ENCODE measurements at regions not wholly inside any gene's neighbourhood (a gene's known extent, or its start where the extent isn't known, plus 50 kb on each side); places are given as distances from the start of the nearest gene placed in this dataset.

GRCh38 chr14:97080991-97081390 lies 283.8 kb downstream of the VRK1 start:
- DNase-seq = no peak
- H2BK120ac ChIP-seq (ENCODE audit: insufficient read depth, low read length, poor library complexity) = no peak overlapping the region
- H2BK5ac ChIP-seq (ENCODE audit: low read depth, low read length, poor library complexity) = no peak overlapping the region
- no peak overlapping the region for H4K8ac ChIP-seq (ENCODE audit: low read depth, low read length)
- WGBS (ENCODE audit: extremely low coverage, insufficient coverage, insufficient read length) = no CpG with 5 or more reads among the region's 2 CpGs
- H3K18ac ChIP-seq (ENCODE audit: low read length) = no peak overlapping the region
- peaks cover 7 to 8% of the 10 kb centered on the region in 2 experiments for H3K4me1 ChIP-seq (ENCODE audit: control insufficient read depth in 1 of 2, insufficient read depth in 2 of 2, low read length in 2 of 2)
- H3K27me3 ChIP-seq (ENCODE audit: insufficient read depth, low read length) = no peaks in the 10 kb centered on the region
- H2BK12ac ChIP-seq (ENCODE audit: low read length) = no peak overlapping the region
- no peak overlapping the region for H3K14ac ChIP-seq (ENCODE audit: low read length)
- H3K4ac ChIP-seq (ENCODE audit: low read depth, low read length) = no peak overlapping the region
- no peak overlapping the region for H3K4me2 ChIP-seq (ENCODE audit: low read length)
- H4K12ac ChIP-seq (ENCODE audit: low read depth, low read length) = no peak overlapping the region
- no peaks in the 10 kb centered on the region for H3K36me3 ChIP-seq (ENCODE audit: control insufficient read depth in 1 of 2, insufficient read depth in 2 of 2, low read length in 2 of 2)
- H2AK5ac ChIP-seq (ENCODE audit: low read length) = no peak overlapping the region
- H4K91ac ChIP-seq (ENCODE audit: low read depth, low read length) = no peak overlapping the region
- no peak overlapping the region for H2AFZ ChIP-seq (ENCODE audit: insufficient read depth, low read length, poor library complexity)
- no peak overlapping the region for H3K27ac ChIP-seq (ENCODE audit: low read depth, low read length)
- no peak overlapping the region for H3K9ac ChIP-seq (ENCODE audit: low read length)
- no peaks in the 10 kb centered on the region for H3K79me2 ChIP-seq (ENCODE audit: control insufficient read depth, insufficient read depth, low read length, poor library complexity)
- H3K23ac ChIP-seq (ENCODE audit: low read length) = no peak overlapping the region
- no peaks in the 10 kb centered on the region for H3K9me3 ChIP-seq (ENCODE audit: insufficient read depth, low read depth, low read length)
- no peaks in the 10 kb centered on the region for H3K79me1 ChIP-seq (ENCODE audit: low read length)
- no peak overlapping the region for H3K4me3 ChIP-seq (ENCODE audit: low read depth, low read length)

- Histone ChIP-seq H3K36me3 (ENCODE audit: control insufficient read depth in 1 of 2, insufficient read depth in 2 of 2, low read length in 2 of 2) (no peaks in the 10 kb centered on the region), H3K4me1 (ENCODE audit: control insufficient read depth in 1 of 2, insufficient read depth in 2 of 2, low read length in 2 of 2) (no peaks in the 10 kb centered on the region), H3K27ac (ENCODE audit: low read depth, low read length) (no peak overlapping the region), H4K12ac (ENCODE audit: low read depth, low read length) (no peak overlapping the region), H2AFZ (ENCODE audit: insufficient read depth, low read length, poor library complexity) (no peak overlapping the region), H3K4me3 (ENCODE audit: low read depth, low read length) (no peak overlapping the region), H3K4ac (ENCODE audit: low read depth, low read length) (no peak overlapping the region), H3K9ac (ENCODE audit: low read length) (no peak overlapping the region), H3K4me2 (ENCODE audit: low read length) (no peak overlapping the region), H2BK12ac (ENCODE audit: low read length) (no peak overlapping the region), H3K18ac (ENCODE audit: low read length) (no peak overlapping the region), H2BK5ac (ENCODE audit: low read depth, low read length, poor library complexity) (no peak overlapping the region), H3K79me2 (ENCODE audit: control insufficient read depth, insufficient read depth, low read length, poor library complexity) (no peaks in the 10 kb centered on the region), H3K14ac (ENCODE audit: low read length) (no peak overlapping the region), H2AK5ac (ENCODE audit: low read length) (no peak overlapping the region), H2BK120ac (ENCODE audit: insufficient read depth, low read length, poor library complexity) (no peak overlapping the region), H3K9me3 (ENCODE audit: insufficient read depth, low read depth, low read length) (peaks cover 1% of the 10 kb centered on the region), H4K91ac (ENCODE audit: low read depth, low read length) (no peak overlapping the region), H3K79me1 (ENCODE audit: low read length) (no peaks in the 10 kb centered on the region), H3K23ac (ENCODE audit: low read length) (no peak overlapping the region), H4K8ac (ENCODE audit: low read depth, low read length) (no peak overlapping the region), H3K27me3 (ENCODE audit: insufficient read depth, low read length) (no peaks in the 10 kb centered on the region)
- DNase-seq = no peak
- WGBS (ENCODE audit: extremely low coverage, insufficient coverage, insufficient read length) = no CpG with 5 or more reads among the region's 5 CpGs
Measured at GRCh38 chr14:97095269-97095668, 298.1 kb downstream of the VRK1 start.

- Histone ChIP-seq H3K4me2 (ENCODE audit: low read length) (no peak overlapping the region), H2BK120ac (ENCODE audit: insufficient read depth, low read length, poor library complexity) (no peak overlapping the region), H3K18ac (ENCODE audit: low read length) (no peak overlapping the region), H3K27ac (ENCODE audit: low read depth, low read length) (no peak overlapping the region), H2AK5ac (ENCODE audit: low read length) (no peak overlapping the region), H4K12ac (ENCODE audit: low read depth, low read length) (no peak overlapping the region), H3K4me1 (ENCODE audit: control insufficient read depth in 1 of 2, insufficient read depth in 2 of 2, low read length in 2 of 2) (no peaks in the 10 kb centered on the region), H3K27me3 (ENCODE audit: insufficient read depth, low read length) (no peaks in the 10 kb centered on the region), H3K79me1 (ENCODE audit: low read length) (no peaks in the 10 kb centered on the region), H3K14ac (ENCODE audit: low read length) (no peak overlapping the region), H3K23ac (ENCODE audit: low read length) (no peak overlapping the region), H4K8ac (ENCODE audit: low read depth, low read length) (no peak overlapping the region), H3K4me3 (ENCODE audit: low read depth, low read length) (no peak overlapping the region), H2AFZ (ENCODE audit: insufficient read depth, low read length, poor library complexity) (no peak overlapping the region), H3K79me2 (ENCODE audit: control insufficient read depth, insufficient read depth, low read length, poor library complexity) (no peaks in the 10 kb centered on the region), H3K9me3 (ENCODE audit: insufficient read depth, low read depth, low read length) (no peaks in the 10 kb centered on the region), H2BK5ac (ENCODE audit: low read depth, low read length, poor library complexity) (no peak overlapping the region), H3K4ac (ENCODE audit: low read depth, low read length) (no peak overlapping the region), H4K91ac (ENCODE audit: low read depth, low read length) (no peak overlapping the region), H3K9ac (ENCODE audit: low read length) (no peak overlapping the region), H3K36me3 (ENCODE audit: control insufficient read depth in 1 of 2, insufficient read depth in 2 of 2, low read length in 2 of 2) (no peaks in the 10 kb centered on the region), H2BK12ac (ENCODE audit: low read length) (no peak overlapping the region)
- no CpG with 5 or more reads among the region's 3 CpGs for WGBS (ENCODE audit: extremely low coverage, insufficient coverage, insufficient read length)
- no peak for DNase-seq
Measured at GRCh38 chr14:97097296-97097695, 300.1 kb downstream of the VRK1 start.

GRCh38 chr14:97100306-97100705 lies 303.1 kb downstream of the VRK1 start:
- Histone ChIP-seq H3K4me2 (ENCODE audit: low read length) (no peak overlapping the region), H3K9ac (ENCODE audit: low read length) (no peak overlapping the region), H3K27me3 (ENCODE audit: insufficient read depth, low read length) (no peaks in the 10 kb centered on the region), H2BK120ac (ENCODE audit: insufficient read depth, low read length, poor library complexity) (no peak overlapping the region), H3K23ac (ENCODE audit: low read length) (no peak overlapping the region), H3K14ac (ENCODE audit: low read length) (no peak overlapping the region), H4K8ac (ENCODE audit: low read depth, low read length) (no peak overlapping the region), H3K36me3 (ENCODE audit: control insufficient read depth in 1 of 2, insufficient read depth in 2 of 2, low read length in 2 of 2) (no peaks in the 10 kb centered on the region), H4K12ac (ENCODE audit: low read depth, low read length) (no peak overlapping the region), H2BK5ac (ENCODE audit: low read depth, low read length, poor library complexity) (no peak overlapping the region), H3K4me3 (ENCODE audit: low read depth, low read length) (no peak overlapping the region), H4K91ac (ENCODE audit: low read depth, low read length) (no peak overlapping the region), H2AFZ (ENCODE audit: insufficient read depth, low read length, poor library complexity) (no peak overlapping the region), H3K79me2 (ENCODE audit: control insufficient read depth, insufficient read depth, low read length, poor library complexity) (no peaks in the 10 kb centered on the region), H3K27ac (ENCODE audit: low read depth, low read length) (no peak overlapping the region), H3K79me1 (ENCODE audit: low read length) (no peaks in the 10 kb centered on the region), H3K18ac (ENCODE audit: low read length) (no peak overlapping the region), H3K9me3 (ENCODE audit: insufficient read depth, low read depth, low read length) (no peaks in the 10 kb centered on the region), H3K4ac (ENCODE audit: low read depth, low read length) (no peak overlapping the region), H2BK12ac (ENCODE audit: low read length) (no peak overlapping the region), H3K4me1 (ENCODE audit: control insufficient read depth in 1 of 2, insufficient read depth in 2 of 2, low read length in 2 of 2) (no peaks in the 10 kb centered on the region), H2AK5ac (ENCODE audit: low read length) (no peak overlapping the region)
- WGBS (ENCODE audit: extremely low coverage, insufficient coverage, insufficient read length) = no CpG with 5 or more reads among the region's 2 CpGs
- no peak for DNase-seq
